Activated T-helper 1 cell treated with Interleukin-2 at 50 U/mL for 16 hours (primary cell): ENCODE measurements at regions not wholly inside any gene's neighbourhood (a gene's known extent, or its start where the extent isn't known, plus 50 kb on each side); places are given as distances from the start of the nearest gene placed in this dataset.
"Not testable (repeated sequence)": the region's sequence is repeated elsewhere in the genome, so short reads cannot be mapped to it uniquely, and the experiment has no call there.

Source experiments
- DNase-seq: peaks from one replicate; pipeline ENCODE4 v3.0.0-alpha.2; 2020; ENCODE audit warnings: low read depth

DNA sequence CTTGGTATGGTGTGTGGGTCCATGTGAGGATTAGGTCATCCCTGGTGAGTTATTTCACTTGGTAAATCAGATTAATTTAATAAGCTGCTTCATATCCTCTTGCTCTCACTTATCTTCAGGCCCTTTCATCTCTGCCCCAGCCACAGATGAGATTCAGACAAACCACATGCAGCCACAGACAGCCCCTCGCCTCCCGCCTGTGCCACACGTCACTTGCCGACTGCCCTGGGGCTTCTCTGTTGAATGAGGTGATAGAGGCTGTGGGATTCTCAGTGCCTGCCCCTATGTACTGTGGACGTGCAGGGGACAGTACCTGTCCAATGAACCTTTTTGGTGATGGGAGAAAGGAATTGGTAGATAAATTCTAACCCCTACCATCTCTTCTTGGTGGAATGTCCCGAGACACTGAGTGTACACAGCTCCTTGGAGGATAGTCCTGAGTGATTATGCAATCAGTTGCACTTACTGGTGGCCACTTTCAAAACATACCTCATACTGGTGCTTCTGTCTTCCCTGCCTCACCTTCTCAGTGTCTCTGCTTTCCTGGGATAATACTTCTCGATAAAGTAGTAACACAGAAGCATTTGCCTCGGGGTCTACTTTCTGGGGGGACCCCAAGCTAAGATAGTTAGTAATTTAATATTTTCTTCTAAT, 248.7 kb downstream of the TTC6 start:
- DNase-seq, result no peak

DNA sequence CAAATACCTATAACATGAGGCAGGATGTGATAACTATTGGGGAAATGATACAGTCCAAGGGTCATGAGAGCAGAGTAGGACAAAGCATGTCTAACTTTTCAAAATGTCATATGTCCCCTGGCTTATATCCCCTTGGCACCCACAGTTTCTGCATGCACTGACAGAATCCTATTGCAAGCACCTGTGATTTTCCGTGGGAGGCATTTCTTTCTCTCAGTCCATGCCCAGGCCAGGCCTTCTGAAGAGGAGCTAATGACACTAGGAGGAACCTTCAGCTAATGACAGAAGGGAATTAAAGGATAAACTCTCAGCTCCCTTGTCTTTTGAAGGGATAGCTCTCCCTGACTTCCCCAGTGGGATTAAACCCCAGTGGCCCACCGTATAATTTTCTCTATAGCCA, 249.2 kb downstream of the TTC6 start:
- DNase-seq, result no peak

DNA sequence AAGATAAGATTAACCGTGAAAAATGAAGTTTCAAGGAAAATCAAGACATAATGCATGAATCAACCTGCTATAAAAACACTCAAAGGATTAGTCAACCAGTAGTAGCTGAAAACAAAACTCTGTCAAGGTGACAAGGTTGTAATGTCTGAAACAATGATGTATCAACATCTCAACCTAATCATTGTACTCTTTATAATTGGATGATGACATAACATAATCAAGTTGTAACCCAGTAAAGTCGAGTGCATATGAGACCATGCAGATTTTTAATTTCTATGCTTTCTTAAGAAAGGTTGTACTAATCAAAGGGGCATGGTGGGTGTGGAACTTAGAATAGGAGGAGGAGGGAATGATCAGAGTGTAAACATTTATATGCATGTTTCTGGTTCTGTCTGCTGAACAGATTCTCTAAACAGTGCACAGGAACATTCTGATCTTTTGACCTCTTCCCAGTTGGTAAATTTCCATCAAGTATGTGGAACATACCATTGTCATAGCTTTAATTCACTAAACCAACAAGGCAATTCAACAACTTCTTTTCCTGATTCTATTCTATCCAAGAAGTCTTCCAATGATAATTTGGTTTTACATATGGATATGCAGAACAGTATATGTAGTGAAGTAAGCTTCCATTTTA, 253.7 kb downstream of the TTC6 start:
- no peak for DNase-seq

DNA sequence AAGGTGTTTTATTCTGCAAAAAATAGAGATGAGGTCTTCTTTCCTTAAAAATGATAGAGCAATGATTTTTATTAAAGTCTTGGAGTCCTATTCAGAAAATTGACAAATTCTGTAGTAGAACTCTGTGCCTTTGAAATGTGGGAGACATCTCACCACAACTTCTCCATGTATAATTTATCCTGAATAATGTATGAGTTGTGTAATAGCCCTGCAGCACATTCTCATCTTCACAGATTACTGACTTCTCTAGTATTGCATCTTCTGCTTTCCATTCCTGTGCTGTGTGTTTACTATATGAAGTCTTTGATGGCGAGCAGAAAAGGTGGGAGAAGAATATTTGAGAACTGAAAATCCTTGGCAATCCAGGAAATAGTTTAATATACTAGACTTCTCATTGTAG, 255.6 kb downstream of the TTC6 start:
- DNase-seq, result no peak

DNA sequence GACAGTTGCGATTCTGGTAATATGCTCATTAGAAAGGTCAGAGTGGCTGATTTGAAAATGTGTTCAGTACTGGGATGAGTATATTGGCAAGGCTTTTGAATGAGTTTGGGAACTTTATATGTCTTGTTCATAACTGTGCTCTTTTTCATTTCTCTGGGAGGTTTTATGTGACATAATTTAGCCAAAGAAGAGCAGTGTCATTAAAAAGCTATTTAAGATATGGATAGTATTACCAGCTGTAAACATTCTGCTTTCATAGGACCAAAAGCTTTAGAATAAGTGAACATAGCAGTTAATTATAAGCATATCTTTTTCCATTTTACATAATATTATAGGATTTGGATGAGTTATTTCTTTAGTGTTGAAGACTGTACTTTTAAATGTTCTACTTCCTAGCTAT, 260.4 kb downstream of the TTC6 start:
- no peak for DNase-seq

DNA sequence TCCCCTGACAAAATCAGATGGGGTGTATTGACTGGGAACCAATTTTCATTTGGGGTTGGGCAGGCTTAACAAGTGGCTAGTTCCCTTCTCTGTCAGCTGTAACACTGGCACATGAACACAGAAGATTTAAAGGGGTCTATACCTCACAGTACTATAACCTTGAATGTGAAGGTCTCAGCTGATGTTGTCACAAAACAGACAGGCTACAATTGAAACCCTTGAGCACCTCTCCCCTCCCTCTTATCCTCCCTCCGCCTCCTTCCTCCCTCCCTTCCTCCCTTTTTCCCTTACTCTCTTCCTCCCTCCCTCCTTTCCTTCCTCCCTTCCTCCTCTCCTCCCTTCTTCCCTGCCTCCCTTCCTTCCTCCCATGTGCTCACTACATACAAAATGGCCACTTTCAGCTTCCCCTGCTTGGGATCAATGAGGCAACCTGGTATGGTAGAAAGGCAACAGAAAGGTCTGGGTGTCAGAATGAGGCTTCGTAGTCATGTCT, 262.4 kb downstream of the TTC6 start:
- no peak for DNase-seq

DNA sequence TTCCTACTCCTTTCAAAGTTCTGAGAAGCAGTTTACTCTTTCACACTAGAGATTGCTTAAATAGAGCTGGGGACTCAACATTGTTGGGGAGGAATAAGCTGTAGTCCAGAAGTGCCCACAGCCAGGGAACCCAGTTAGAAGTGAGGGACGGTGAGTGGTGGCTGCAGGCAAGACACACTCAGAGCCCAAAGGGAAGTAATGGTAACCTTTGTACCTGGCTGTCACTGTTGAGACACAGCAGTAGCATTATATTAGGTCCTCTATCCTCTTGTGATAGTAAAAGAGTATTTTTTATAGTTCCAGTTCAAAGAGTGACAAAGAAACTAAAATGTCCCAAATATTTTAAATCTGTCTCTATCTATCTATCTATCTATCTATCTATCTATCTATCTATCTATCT, 263.3 kb downstream of the TTC6 start:
- no peak for DNase-seq

DNA sequence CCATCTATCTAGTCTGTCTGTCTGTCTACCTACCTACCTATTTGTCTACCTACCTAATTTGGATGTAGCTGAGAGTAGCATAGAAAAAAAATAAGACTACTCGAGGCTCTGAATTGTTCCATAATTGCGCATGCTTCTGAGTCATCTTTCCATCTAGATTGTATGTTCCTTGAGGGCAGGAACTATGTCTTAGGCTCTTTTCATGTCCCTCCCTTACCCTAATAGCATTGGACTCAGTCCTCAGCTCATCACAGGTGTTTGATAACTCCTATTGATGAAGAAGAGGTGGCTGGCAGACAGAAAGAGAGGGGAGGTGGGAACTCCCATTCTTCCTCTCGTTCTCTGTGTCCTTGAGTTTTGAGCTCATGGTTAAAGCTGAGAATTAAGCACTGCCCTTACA, 263.7 kb downstream of the TTC6 start:
- no peak for DNase-seq

DNA sequence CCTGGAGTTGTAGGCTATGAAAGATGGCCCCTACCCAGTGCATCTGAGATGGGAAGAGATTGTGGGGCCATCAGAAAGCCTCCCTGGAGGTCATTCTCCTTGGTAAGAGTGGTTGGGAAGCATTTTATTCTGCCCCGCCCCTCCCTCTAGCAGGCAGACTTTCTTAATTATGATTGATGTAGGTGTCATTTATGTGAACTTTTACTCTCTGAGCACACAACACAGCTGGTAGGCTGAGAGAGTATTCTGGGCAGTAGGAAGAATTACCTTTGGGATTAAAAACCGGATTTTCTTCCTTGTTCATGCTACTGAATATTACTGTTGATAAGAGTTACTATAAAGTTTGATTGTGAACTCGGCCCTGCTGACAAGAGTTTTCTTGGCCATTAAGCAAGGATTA, 266.8 kb downstream of the TTC6 start:
- DNase-seq, result no peak

DNA sequence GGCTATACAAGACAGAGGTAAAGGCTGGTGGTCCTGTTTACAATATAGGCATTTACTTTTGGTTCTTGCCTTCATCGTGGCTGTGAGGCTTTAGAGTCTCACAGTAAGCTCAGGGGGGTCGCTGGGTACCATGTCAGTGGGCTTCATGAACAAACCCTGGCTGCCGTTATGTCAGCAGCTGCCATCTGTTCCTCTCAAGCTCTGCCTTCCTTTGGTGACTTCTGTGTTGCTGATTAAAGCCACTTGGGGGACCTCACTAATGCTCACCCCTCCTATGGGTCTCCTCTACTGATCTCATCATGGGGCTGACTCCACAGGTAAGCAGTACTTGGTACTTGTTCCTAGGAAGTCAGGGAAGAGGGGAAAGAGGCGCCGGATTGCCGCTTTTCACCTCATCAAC, 268.7 kb downstream of the TTC6 start:
- DNase-seq, result no peak

DNA sequence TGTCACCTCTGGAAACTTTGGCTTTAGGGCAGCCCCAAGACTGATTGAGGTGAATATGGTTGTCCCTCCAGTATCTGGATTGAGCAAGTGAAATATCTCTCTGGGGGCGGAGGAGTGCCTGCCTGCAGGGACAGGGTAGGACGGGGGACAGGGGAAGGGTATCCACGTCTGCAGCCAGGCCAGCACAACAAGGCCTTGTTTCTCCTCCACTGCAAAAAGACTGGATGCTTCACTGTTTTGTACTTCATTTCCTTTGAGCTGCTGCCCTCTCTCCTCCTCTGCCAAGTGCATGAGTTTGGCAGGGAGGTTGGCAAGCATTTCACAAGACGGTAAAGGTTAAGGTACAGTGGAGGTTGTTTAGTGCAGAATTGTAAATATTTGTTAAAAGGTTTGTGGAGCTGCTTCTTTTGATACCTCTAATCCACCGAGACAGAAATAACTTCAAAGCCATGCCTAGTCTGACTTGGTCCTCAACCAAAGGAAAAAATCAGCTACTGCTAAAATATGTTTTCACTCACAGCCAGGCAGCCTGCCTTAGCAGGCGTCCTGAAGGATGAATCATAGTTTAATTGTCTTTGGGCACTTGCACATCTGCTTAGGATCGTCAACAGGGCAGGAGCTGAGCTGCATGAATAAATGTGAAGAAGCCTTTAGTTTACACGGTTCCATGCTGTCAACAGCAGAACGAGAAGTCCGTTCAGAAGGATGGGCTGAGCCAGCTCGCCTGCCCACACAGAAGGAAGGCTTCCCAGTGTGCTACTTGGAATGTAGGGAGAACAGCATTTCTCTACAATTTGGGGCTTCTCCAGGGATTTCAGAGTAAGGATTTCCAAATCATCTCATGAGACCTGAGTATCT, 269.7 kb downstream of the TTC6 start:
- DNase-seq, result no peak

DNA sequence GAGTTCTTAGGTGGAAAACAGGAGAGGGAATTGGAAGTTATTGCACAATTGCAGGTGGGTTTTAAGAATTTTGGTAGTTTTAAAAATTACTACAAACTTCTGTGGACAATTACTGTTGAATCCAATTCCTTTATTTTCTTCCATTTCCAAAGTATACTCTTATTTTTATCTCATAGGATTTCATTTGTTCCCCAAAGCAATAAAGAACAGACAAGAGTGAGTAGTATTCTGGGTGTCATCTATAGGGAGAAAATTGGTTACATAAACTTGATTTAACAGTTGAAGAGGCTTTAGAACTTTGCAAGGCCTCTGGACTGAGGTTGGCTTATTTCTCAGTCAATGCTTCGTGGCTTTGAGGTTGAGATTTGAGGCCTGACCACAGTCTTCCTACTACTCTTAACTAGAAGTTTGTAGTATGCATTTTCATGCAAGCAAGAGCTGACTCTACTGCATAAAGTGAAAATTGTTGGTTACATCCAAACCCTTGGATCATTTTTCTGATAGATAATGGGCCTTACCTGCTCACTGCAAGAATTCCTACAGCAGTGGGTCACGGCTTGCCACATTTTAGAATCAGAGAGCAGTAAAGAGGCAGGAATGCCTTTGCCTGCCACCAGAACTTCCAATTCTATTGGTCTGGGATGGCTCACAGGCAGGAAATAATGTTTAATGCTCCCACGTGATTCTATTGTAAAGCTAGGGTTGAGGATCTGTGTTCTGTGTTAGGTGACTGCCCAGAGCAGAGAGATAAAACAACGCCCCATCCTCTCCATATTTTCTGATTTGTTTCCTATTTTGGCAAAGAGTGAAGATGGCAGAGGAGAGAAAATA, 270.5 kb downstream of the TTC6 start:
- DNase-seq, result no peak

DNA sequence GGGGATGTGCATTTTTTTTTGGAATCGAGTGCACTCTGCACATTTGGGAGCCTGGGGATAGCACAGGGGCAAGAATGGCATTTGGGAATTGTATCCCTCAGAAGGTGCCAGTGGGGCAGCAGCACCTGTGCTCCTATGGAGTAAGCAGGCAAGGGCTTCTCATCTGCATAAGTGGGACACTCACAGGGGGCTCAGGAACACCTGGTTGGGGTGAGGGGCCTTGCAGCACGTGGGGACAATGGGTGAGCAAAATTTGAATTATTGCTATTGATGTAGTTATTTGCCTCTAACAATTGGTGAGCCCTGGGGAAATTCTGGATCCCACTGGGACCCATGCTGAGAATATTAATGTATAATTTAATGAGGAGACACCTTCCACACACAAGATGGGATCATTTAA, 274.2 kb downstream of the TTC6 start:
- DNase-seq, result no peak

DNA sequence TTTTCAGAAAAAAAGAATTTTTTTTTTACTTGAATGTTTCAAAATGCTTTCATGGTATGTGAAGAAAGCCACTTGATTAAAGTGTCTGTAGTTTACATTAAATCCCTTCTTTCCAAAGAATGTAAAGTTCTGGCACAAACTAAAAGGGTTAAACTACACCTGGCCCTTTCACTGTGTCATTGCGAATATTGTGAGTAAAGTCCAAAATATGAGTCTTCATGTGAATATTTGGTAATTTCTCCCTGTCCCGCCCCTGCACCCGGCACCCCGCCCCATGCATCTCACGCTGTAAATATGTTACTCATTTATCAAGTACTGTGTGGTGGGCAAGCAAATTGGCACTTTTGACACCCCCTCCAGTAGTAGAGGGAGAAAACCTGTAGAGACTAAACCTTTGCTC, 274.7 kb downstream of the TTC6 start:
- no peak for DNase-seq

DNA sequence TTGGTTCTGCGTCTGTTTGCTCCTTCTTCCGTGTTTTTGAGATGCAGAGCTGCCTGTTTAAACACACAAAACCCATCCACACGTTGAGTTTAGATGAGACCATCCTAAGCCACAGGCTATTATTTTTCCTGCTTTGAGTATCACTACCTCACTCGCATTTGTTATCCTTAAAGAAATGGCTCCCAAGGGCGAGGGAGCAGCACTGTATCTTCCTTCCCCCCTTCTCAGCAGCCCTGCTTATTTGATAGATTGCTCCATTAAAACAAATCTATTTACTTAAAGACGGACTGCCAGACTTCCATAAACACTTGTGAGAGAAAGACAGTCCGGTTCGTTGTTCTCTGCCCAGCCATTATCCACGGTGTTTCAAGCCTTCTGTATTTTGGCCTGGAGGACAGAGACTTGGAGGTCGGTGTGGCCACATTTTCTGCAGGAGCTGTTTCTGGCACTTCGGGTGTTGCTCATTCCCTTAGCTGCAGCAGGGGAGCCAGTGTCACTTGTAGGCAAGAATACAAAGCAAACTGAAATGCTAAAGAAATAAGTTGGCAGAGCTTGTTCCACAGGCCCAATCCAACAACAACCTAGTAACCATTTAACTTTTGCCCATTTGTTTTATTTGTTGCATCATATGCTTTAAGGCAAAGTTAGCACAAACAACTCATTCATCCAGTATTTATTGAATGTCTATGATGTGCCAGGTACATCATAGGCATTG, 275.4 kb downstream of the TTC6 start:
- no peak for DNase-seq

DNA sequence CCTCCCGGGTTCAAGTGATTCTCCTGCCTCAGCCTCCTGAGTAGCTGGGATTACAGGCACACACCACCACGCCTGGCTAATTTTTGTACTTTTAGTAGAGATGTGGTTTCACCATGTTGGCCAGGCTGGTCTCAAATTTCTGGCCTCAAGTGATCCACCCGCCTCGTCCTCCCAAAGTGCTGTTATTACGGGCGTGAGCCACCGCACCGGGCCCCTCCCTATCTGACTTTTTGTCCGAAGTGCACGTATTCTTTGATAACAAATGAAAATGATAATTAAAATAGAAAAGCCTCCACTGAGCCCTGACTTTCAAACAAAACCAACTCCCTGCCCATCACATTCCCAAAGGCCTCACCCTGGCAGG, 278.6 kb downstream of the TTC6 start:
- not testable (repeated sequence) for DNase-seq

DNA sequence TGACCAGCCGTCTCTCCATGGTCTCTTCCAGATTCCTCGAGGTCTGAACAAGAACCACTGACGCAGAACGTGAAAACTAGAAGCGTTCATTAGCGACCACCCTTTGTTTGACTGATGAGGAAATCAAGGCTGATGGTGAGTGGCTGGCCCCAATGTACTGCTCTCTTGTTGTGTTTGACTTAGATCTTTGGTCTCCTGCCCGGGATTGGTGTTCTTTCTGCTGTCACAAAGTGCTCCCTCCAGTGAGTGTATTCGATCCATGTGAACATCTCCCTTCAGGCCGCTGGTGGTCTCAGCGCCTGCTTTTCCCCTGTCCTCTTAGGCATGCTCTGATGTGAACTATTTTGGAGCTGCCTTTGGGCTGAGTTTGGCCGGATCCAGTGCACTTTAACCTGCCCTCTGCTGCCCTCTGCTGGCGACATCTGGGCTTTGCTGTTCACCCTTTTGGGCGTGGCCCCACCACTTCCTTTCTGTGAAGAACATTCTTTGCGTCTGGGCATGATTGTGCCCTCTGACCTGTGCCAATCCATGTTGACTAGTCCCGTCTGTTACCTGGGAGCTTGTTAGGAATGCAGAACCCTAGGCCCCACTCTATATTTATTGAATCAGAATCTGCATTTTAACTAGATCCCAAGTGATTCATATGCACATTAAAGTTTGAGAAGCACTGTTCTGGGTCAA, 279.1 kb downstream of the TTC6 start:
- peak; percentile 48 for DNase-seq

DNA sequence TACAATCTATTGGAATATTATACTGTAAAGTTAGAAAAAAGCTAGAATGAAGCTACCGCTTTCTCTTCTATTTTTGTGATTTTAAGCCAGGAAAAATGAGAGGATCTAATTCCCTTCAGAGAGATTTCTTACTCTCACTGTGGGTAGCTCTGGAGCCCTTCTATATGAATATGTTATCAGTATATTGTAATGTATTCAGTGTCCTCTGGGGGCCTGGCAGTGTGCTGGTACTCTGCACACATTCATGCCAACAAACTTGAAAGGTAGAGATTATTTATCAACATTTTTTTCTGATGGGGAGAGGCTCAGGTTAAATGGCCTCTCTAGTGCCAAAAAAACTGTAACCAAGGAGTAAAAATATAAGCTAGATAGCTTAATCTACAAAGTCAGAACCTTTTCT, 292.8 kb downstream of the TTC6 start:
- no peak for DNase-seq

DNA sequence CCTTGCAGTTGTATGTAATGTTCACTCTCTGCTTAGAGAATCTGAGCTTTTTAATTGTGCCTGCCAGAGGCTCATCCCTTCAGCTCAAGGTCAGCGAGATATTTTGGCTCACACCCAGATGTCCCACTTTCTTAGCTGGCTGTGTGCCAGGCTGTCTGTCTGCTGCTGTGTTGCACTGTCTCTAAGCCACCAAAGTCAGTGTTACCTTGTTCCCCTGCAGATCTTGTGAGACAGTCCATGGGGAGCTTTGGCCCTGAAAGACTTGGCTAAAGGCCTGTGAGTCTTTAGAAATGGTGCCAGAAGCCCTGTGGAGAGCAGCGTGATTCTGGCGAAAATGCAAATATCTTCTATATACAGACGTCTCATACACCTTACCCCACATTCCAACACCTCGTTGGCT, 293.7 kb downstream of the TTC6 start:
- no peak for DNase-seq

DNA sequence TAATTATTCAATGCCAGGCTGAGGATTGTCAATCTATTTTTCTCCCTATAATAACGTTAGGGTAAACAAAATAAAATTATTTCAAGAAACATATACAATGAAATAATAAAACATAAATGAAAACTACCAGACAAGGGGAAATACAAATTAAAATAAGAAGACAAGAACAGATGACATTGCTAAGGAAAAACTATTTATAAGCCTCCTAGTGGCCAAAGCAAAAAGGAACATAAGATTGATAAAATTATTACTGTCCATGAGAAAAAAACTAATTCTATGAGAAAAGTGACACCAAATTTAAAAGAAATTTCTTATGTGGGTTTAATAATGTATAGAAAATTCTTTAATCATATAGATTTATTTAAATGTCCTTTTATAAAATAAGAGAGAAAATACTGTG, 294.7 kb downstream of the TTC6 start:
- no peak for DNase-seq

DNA sequence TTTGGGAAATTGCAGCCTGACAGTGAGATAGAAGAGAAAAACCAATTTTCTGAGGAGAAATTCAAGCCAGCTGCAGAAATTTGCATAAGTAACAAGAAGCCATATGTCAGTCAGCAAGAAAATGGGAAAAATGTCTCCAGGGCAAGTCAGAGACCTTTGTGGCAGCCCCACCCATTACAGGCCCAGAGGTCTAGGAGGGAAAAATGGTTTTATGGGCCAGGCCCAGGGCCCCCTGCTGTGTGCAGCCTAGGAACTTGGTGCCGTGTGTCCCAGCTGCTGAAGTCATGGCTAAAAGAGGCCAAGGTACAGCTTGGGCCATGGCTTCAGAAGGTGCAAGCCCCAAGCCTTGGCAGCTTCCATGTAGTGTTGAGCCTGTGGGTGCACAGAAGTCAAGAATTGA, 296.1 kb downstream of the TTC6 start:
- not testable (repeated sequence) for DNase-seq
